Hepatocyte (in vitro differentiated cells): ENCODE measurements at regions not wholly inside any gene's neighbourhood (a gene's known extent, or its start where the extent isn't known, plus 50 kb on each side); places are given as distances from the start of the nearest gene placed in this dataset.
"Not testable (repeated sequence)": the region's sequence is repeated elsewhere in the genome, so short reads cannot be mapped to it uniquely, and the experiment has no call there.

Experiments used
- DNase-seq: peaks from one replicate; pipeline ENCODE4 v3.0.0-alpha.2; 2016; ENCODE audit warnings: low spot score
- H2AFZ ChIP-seq: fragments of 200-600 bp; sonication (generic); 2 replicates; pipeline ENCODE4 v1.6.0; 2016; ENCODE audit warnings: antibody characterized with exemption, mild to moderate bottlenecking
- H3K27ac ChIP-seq: fragments of 200-600 bp; sonication (generic); 2 replicates; pipeline ENCODE4 v1.5.1; 2016; ENCODE audit warnings: mild to moderate bottlenecking
- H3K27me3 ChIP-seq: fragments of 200-600 bp; sonication (generic); 2 replicates; pipeline ENCODE4 v1.6.1; 2016
- H3K36me3 ChIP-seq: fragments of 200-600 bp; sonication (generic); replicated peaks from 2 replicates; pipeline ENCODE4 v1.5.1; 2016; ENCODE audit warnings: low read depth; ENCODE audit not compliant: insufficient read depth
- H3K4me1 ChIP-seq: fragments of 200-600 bp; sonication (generic); 2 replicates; pipeline ENCODE4 v1.5.1; 2016; ENCODE audit warnings: mild to moderate bottlenecking, moderate library complexity; ENCODE audit not compliant: insufficient read depth
- H3K4me2 ChIP-seq: fragments of 200-600 bp; sonication (generic); 2 replicates; pipeline ENCODE4 v1.6.0; 2016
- H3K4me3 ChIP-seq: fragments of 200-600 bp; sonication (generic); 2 replicates; pipeline ENCODE4 v1.5.1; 2016; ENCODE audit warnings: mild to moderate bottlenecking
- H3K79me2 ChIP-seq: fragments of 200-600 bp; sonication (generic); 2 replicates; pipeline ENCODE4 v1.6.0; 2017; ENCODE audit warnings: mild to moderate bottlenecking
- H3K9me2 ChIP-seq: fragments of 200-600 bp; sonication (generic); replicated peaks from 2 replicates; pipeline ENCODE4 v1.6.0; 2017; ENCODE audit warnings: mild to moderate bottlenecking; ENCODE audit not compliant: insufficient read depth
- H3K9me3 ChIP-seq: fragments of 200-600 bp; sonication (generic); 2 replicates; pipeline ENCODE4 v1.5.1; 2016; ENCODE audit warnings: low read depth, mild to moderate bottlenecking
- H4K20me1 ChIP-seq: fragments of 200-600 bp; sonication (generic); 2 replicates; pipeline ENCODE4 v1.6.0; 2016; ENCODE audit warnings: mild to moderate bottlenecking; ENCODE audit not compliant: insufficient read depth, poor library complexity, severe bottlenecking
- CTCF ChIP-seq: fragments of 200-600 bp; sonication (generic); IDR thresholded peaks from 2 replicates; pipeline ENCODE4 v1.5.1; 2016; ENCODE audit warnings: antibody characterized with exemption, mild to moderate bottlenecking; ENCODE audit not compliant: poor library complexity
- EZH2 ChIP-seq: fragments of 200-600 bp; sonication (generic); IDR thresholded peaks from 2 replicates; pipeline ENCODE4 v1.6.1; 2016; ENCODE audit warnings: antibody characterized with exemption, mild to moderate bottlenecking, borderline replicate concordance
- EZH2phosphoT487 ChIP-seq: fragments of 200-600 bp; sonication (generic); IDR thresholded peaks from one replicate; pipeline ENCODE4 v1.6.1; 2018; ENCODE audit warnings: antibody characterized with exemption, mild to moderate bottlenecking, low read depth, moderate library complexity; ENCODE audit not compliant: unreplicated experiment, severe bottlenecking
- WGBS: methylation state at CpG from one replicate; pipeline ENCODE4 v1.1.6; 2016; ENCODE audit warnings: low lambda C conversion rate; ENCODE audit errors: missing lambda C conversion rate; 5-methylcytosine and 5-hydroxymethylcytosine counted together

- TF ChIP-seq EZH2phosphoT487: no peak
- no peak for TF ChIP-seq CTCF
- no peak for TF ChIP-seq EZH2
- no peak overlapping the region for H3K27ac ChIP-seq
- H2AFZ ChIP-seq: no peak overlapping the region
- DNase-seq: no peak
- no peaks in the 10 kb centered on the region for H4K20me1 ChIP-seq
- H3K36me3 ChIP-seq: no peaks in the 10 kb centered on the region
- no peaks in the 10 kb centered on the region for H3K79me2 ChIP-seq
- H3K4me3 ChIP-seq: no peak overlapping the region
- H3K4me2 ChIP-seq: no peak overlapping the region
- H3K27me3 ChIP-seq: no peaks in the 10 kb centered on the region
- 58% methylated on average over 2 of the region's 2 CpGs for WGBS
- no peaks in the 10 kb centered on the region for H3K4me1 ChIP-seq
- H3K9me3 ChIP-seq: no peaks in the 10 kb centered on the region
- H3K9me2 ChIP-seq: no peaks in the 10 kb centered on the region
Measured at GRCh38 chr2:77664491-77664890, 142.3 kb upstream of the LRRTM4 start.

- H3K27ac ChIP-seq: no peak overlapping the region
- no peaks in the 10 kb centered on the region for H3K79me2 ChIP-seq
- H3K9me2 ChIP-seq: no peaks in the 10 kb centered on the region
- H3K4me2 ChIP-seq: no peak overlapping the region
- 94% methylated on average over 7 of the region's 7 CpGs for WGBS
- H4K20me1 ChIP-seq: no peaks in the 10 kb centered on the region
- no peaks in the 10 kb centered on the region for H3K4me1 ChIP-seq
- H3K9me3 ChIP-seq: no peaks in the 10 kb centered on the region
- no peaks in the 10 kb centered on the region for H3K27me3 ChIP-seq
- H2AFZ ChIP-seq: no peak overlapping the region
- H3K4me3 ChIP-seq: no peak overlapping the region
- TF ChIP-seq EZH2 (no peak), CTCF (no peak), EZH2phosphoT487 (no peak)
- H3K36me3 ChIP-seq: no peaks in the 10 kb centered on the region
- no peak for DNase-seq
Measured at GRCh38 chr2:77666251-77666980, 144.2 kb upstream of the LRRTM4 start.

- not testable (repeated sequence) for H2AFZ ChIP-seq, H3K79me2 ChIP-seq, H3K4me2 ChIP-seq, H3K36me3 ChIP-seq, H3K4me3 ChIP-seq, H3K9me2 ChIP-seq, H3K27ac ChIP-seq, H3K9me3 ChIP-seq, DNase-seq, H4K20me1 ChIP-seq, H3K27me3 ChIP-seq, H3K4me1 ChIP-seq
- WGBS: 69% methylated on average over 6 of the region's 6 CpGs
Measured at GRCh38 chr2:77684543-77685319, 162.6 kb upstream of the LRRTM4 start.

GRCh38 chr2:77712601-77713000, 190.4 kb upstream of the LRRTM4 start:
- H3K36me3 ChIP-seq: no peaks in the 10 kb centered on the region
- no peak overlapping the region for H3K4me3 ChIP-seq
- no peak overlapping the region for H3K4me2 ChIP-seq
- TF ChIP-seq EZH2: no peak
- H3K27ac ChIP-seq: no peak overlapping the region
- no peaks in the 10 kb centered on the region for H3K27me3 ChIP-seq
- no peaks in the 10 kb centered on the region for H3K79me2 ChIP-seq
- 87% methylated on average over 1 of the region's 1 CpG for WGBS
- no peaks in the 10 kb centered on the region for H3K9me3 ChIP-seq
- no peak overlapping the region for H2AFZ ChIP-seq
- H3K9me2 ChIP-seq: no peaks in the 10 kb centered on the region
- no peaks in the 10 kb centered on the region for H3K4me1 ChIP-seq
- DNase-seq: no peak
- no peaks in the 10 kb centered on the region for H4K20me1 ChIP-seq
